Thoracic aorta (tissue), 2 donors: ENCODE measurements at regions not wholly inside any gene's neighbourhood (a gene's known extent, or its start where the extent isn't known, plus 50 kb on each side); places are given as distances from the start of the nearest gene placed in this dataset.
"Not testable (repeated sequence)": the region's sequence is repeated elsewhere in the genome, so short reads cannot be mapped to it uniquely, and the experiment has no call there.

ENCODE experiments used
- ATAC-seq: fragments of 150-250 bp; one replicate; pipeline ENCODE4 v1.8.0; 2017; ENCODE audit warnings: low read depth; ENCODE audit not compliant: insufficient number of reproducible peaks, low FRiP score
- DNase-seq: peaks from one replicate; pipeline ENCODE4 v3.0.0-alpha.2; 2020; ENCODE audit warnings: low spot score
- H3K27ac ChIP-seq, 2 donors: fragments of 200-600 bp; sonication (generic); 1 replicate in 1 of 2; 2 replicates in 1 of 2; pipeline ENCODE4 v1.5.1; 2016; ENCODE audit warnings: mild to moderate bottlenecking in 2 of 2, moderate library complexity in 2 of 2
- H3K27me3 ChIP-seq: fragments of 200-600 bp; sonication (generic); replicated peaks from 2 replicates; pipeline ENCODE4 v1.6.0; 2016; ENCODE audit warnings: mild to moderate bottlenecking; ENCODE audit not compliant: insufficient read depth
- H3K36me3 ChIP-seq: fragments of 200-600 bp; sonication (generic); one replicate; pipeline ENCODE4 v1.5.1; 2016
- H3K4me1 ChIP-seq, 2 donors: fragments of 200-600 bp; sonication (generic); 1 replicate in 1 of 2; 2 replicates in 1 of 2; pipeline versions ENCODE4 v1.5.1 to v1.6.0; 2016; ENCODE audit warnings: low read depth in 2 of 2, mild to moderate bottlenecking in 1 of 2; ENCODE audit not compliant: control insufficient read depth in 1 of 2
- H3K4me3 ChIP-seq: fragments of 200-600 bp; sonication (generic); 2 replicates; pipeline ENCODE4 v1.5.1; 2016; ENCODE audit warnings: mild to moderate bottlenecking
- H3K9me3 ChIP-seq: fragments of 200-600 bp; sonication (generic); 2 replicates; pipeline ENCODE4 v1.5.1; 2016

GRCh38 chr3:125864532-125864931 is 104.4 kb upstream of the ROPN1B start:
- not testable (repeated sequence) for DNase-seq, H3K4me3 ChIP-seq, H3K9me3 ChIP-seq, H3K4me1 ChIP-seq, H3K36me3 ChIP-seq, ATAC-seq, H3K27me3 ChIP-seq, H3K27ac ChIP-seq

- not testable (repeated sequence) for H3K27ac ChIP-seq, ATAC-seq, H3K9me3 ChIP-seq, H3K27me3 ChIP-seq, H3K36me3 ChIP-seq
- peak overlapping the region; percentile 31 for H3K4me3 ChIP-seq
- peak; percentile 15 for DNase-seq
- peaks cover 0 to 12% of the 10 kb centered on the region in 2 donors for H3K4me1 ChIP-seq
Measured at GRCh38 chr3:125886006-125886405, 83.0 kb upstream of the ROPN1B start.

GRCh38 chr3:125899181-125899580 is 69.8 kb upstream of the ROPN1B start:
- not testable (repeated sequence) for H3K27me3 ChIP-seq, ATAC-seq

GRCh38 chr3:125901473-125901872 is 67.5 kb upstream of the ROPN1B start:
- not testable (repeated sequence) for H3K27ac ChIP-seq, DNase-seq, H3K4me3 ChIP-seq, ATAC-seq, H3K36me3 ChIP-seq, H3K9me3 ChIP-seq, H3K4me1 ChIP-seq, H3K27me3 ChIP-seq

More at GRCh38 chr3:125899181-125899580, 69.8 kb upstream of the ROPN1B start:
- DNase-seq, H3K4me1 ChIP-seq, H3K9me3 ChIP-seq, H3K36me3 ChIP-seq, H3K27ac ChIP-seq, H3K4me3 ChIP-seq: not testable (repeated sequence)

GRCh38 chr3:125903780-125904455 is 65.1 kb upstream of the ROPN1B start:
- not testable (repeated sequence) for H3K9me3 ChIP-seq, H3K4me1 ChIP-seq, H3K36me3 ChIP-seq, DNase-seq, H3K27me3 ChIP-seq, ATAC-seq, H3K4me3 ChIP-seq, H3K27ac ChIP-seq

- not testable (repeated sequence) for H3K4me3 ChIP-seq, DNase-seq
Measured at GRCh38 chr3:125907279-125907678, 61.7 kb upstream of the ROPN1B start.

GRCh38 chr3:125910851-125911250 is 58.1 kb upstream of the ROPN1B start:
- DNase-seq, ATAC-seq, H3K9me3 ChIP-seq: not testable (repeated sequence)

More at GRCh38 chr3:125907279-125907678, 61.7 kb upstream of the ROPN1B start:
- ATAC-seq, H3K27ac ChIP-seq, H3K36me3 ChIP-seq, H3K4me1 ChIP-seq, H3K9me3 ChIP-seq, H3K27me3 ChIP-seq: not testable (repeated sequence)

GRCh38 chr3:125914608-125915436 is 54.2 kb upstream of the ROPN1B start:
- ATAC-seq: not testable (repeated sequence)

More at GRCh38 chr3:125910851-125911250, 58.1 kb upstream of the ROPN1B start:
- H3K27me3 ChIP-seq, H3K27ac ChIP-seq, H3K4me3 ChIP-seq, H3K36me3 ChIP-seq: not testable (repeated sequence)
- H3K4me1 ChIP-seq: peaks cover 0 to 11% of the 10 kb centered on the region in 2 donors

GRCh38 chr3:125915437-125915787 is 53.6 kb upstream of the ROPN1B start:
- not testable (repeated sequence) for ATAC-seq, DNase-seq, H3K9me3 ChIP-seq

More at GRCh38 chr3:125914608-125915436, 54.2 kb upstream of the ROPN1B start:
- H3K36me3 ChIP-seq, H3K27me3 ChIP-seq, H3K9me3 ChIP-seq, DNase-seq: not testable (repeated sequence)
- Histone ChIP-seq H3K4me1 (peaks cover 3 to 16% of the 10 kb centered on the region in 2 donors), H3K4me3 (peak overlapping the region; percentile 94), H3K27ac (peak overlapping the region; percentile 74 to 79)

GRCh38 chr3:125915792-125916375 is 53.1 kb upstream of the ROPN1B start:
- peak overlapping the region; percentile 74 to 79 for H3K27ac ChIP-seq
- peaks cover 3 to 16% of the 10 kb centered on the region in 2 donors for H3K4me1 ChIP-seq
- ATAC-seq (peak; percentile 86), DNase-seq (peak; percentile 99)
- H3K27me3 ChIP-seq, H3K9me3 ChIP-seq, H3K36me3 ChIP-seq: not testable (repeated sequence)
- peak overlapping the region; percentile 94 for H3K4me3 ChIP-seq

More at GRCh38 chr3:125915437-125915787, 53.6 kb upstream of the ROPN1B start:
- not testable (repeated sequence) for H3K36me3 ChIP-seq, H3K27me3 ChIP-seq
- H3K4me1 ChIP-seq: peaks cover 3 to 16% of the 10 kb centered on the region in 2 donors
- H3K4me3 ChIP-seq: peak overlapping the region; percentile 94
- H3K27ac ChIP-seq: peak overlapping the region; percentile 74 to 79
